HG02571 (cell line): ENCODE measurements at regions not wholly inside any gene's neighbourhood (a gene's known extent, or its start where the extent isn't known, plus 50 kb on each side); places are given as distances from the start of the nearest gene placed in this dataset.

Source experiments
- ATAC-seq: cut with Tn5 transposase; IDR thresholded peaks from one replicate; pipeline ENCODE4 v1.9.1; 2021; ENCODE audit warnings: mild to moderate bottlenecking, moderate library complexity; ENCODE audit not compliant: unreplicated experiment

DNA sequence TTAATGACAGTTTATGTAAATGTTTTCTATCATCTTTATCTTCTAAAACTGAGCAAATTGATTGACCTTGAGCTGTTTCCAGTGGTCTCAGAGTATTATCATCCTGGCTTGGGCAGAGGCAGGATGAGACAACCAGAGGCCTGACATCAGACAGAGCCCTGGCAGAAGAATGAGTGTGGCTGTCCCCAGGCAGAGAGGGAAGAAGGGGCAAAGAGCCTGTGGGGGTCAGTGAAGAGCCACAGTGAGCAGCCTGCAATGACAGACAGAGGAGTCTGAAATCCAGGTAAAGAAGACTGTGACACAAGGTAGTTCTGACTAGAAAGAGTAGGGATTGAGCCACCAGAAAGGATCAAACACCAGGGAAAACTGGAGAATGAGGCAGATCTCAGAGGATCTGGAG lies 182.4 kb upstream of the ARSJ start:
- ATAC-seq = no peak

DNA sequence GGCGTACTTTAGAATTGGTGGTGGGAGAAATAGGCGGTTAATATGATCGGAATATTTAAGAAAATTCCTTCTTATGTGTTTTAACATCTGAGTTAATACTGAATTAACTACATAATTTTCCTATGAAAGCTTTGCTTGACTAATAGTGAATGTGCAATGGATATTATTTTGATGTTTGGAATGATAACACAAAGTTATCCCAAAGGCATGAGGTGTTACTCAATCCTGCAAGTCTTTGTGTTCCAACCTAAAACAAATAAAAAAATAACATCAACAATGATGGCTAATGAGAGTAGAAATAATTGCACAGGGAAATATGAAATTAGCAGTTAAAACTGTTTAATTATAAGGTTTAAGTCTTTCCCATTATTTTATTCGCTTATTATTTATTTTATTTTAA lies 183.6 kb upstream of the ARSJ start:
- no peak for ATAC-seq

DNA sequence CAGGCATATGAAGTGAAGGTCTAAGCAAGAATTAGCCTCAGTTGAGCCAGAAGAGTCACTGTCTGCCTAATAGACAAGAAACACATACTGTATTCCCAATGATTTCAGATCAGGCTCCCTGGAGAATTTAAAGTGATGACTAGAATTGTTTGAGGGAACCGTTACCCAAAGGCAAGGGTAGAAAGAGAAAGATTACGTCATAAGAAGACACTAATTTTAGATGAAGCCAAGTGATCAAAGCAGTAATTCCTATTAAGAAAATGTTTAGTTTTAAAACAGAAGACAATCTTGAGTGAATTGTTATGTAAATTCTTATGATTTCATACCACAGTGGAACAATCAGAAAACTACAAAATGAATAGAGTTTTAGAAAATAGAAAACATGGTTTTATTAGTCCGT lies 194.5 kb upstream of the ARSJ start:
- ATAC-seq = no peak

- no peak for ATAC-seq
Observed at GRCh38 chr4:114177628-114178027, 198.2 kb upstream of the ARSJ start.

GRCh38 chr4:114178392-114178791 lies 198.9 kb upstream of the ARSJ start:
- no peak for ATAC-seq

DNA sequence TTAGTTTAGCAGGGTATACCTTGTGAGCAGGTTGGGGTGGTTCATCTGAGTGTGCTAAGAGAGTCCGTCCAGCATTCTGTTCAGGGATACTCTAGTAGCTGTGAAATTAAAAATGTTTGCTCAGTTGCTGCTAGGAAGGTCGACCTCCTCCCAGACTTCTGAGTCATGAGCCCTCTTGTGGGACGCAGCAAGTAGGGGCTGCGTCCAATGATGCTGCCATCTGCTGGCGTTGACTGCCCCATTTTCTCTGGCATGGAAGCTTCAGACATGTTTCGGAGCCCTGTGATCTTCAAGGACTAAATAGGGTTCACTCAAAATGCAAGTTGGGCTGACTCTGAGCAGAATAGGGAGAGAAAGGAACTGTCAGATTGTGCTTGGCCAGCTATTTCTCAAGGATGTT lies 201.0 kb upstream of the ARSJ start:
- no peak for ATAC-seq

DNA sequence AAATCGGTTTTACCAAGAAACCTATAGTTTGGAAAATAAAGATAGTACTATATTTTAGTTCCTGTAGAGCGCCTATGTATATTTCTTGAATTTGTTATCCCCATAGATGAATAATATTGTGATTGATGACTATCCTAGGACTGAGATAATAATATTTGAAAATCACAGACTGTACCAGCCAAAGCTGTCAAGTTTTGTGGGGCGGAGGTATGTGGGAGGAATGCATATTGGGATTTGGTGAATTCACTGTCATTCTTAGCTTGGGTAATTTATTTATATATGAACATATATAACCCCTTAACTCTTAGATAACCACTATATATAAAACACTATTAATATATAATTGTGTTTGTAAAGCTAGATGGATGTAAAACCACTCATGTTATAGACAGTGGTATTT lies 205.5 kb upstream of the ARSJ start:
- no peak for ATAC-seq

DNA sequence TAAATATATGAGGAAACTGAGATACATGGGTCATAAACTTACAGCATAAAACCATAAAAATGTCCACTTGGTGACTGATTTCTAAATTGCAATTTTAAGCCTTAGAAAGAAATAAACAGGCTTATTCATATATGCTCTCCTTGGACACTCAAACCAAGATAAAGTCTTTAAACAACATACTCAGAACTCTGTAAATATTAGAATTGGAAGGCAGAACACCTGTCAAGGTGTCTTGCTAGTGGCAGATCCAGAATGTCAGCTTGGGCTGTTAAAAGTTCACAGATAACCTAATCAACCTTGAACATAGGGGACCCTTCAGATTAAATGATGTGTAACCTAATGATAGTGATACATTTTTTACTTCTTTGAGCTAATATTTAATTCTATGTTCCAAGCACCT lies 208.1 kb upstream of the ARSJ start:
- no peak for ATAC-seq

DNA sequence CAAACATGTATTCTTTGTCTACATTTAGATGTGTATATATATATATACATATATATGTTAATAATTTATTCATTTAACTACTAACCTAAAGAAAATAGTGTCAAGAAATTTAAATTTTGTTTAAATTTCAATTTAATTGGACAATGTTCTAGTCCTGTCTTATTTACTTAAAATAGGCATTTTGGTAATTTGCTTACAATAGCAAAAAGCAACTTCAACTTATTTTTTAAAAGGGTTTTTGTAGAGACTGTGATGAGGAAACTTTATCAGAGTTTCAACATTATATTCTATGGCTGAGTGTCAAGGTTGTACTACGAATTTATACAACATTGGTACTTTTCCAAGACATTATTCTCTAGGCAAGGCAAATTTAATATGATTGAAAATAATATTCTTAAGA lies 212.0 kb upstream of the ARSJ start:
- no peak for ATAC-seq

DNA sequence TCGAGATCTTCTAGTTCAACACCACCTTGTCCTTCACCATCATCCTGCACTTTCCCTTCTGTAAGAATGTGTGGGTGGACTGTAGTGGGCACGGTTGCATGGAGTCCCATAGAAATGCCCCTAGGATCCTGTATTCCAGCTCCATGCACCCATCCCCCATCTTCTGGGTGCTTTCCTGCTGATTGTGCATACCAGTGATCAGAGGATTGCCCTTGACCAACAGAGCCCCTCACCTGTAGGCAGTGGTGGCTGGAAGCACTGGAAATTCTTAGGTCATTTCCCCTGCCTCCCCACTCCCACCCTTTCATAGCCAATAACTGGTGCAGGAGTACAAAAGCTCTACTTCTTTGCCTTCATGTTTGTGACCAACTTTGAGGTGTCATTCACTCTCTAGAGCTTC lies 213.4 kb upstream of the ARSJ start:
- ATAC-seq = no peak

- no peak for ATAC-seq
Observed at GRCh38 chr4:114193624-114194399, 214.4 kb upstream of the ARSJ start.

DNA sequence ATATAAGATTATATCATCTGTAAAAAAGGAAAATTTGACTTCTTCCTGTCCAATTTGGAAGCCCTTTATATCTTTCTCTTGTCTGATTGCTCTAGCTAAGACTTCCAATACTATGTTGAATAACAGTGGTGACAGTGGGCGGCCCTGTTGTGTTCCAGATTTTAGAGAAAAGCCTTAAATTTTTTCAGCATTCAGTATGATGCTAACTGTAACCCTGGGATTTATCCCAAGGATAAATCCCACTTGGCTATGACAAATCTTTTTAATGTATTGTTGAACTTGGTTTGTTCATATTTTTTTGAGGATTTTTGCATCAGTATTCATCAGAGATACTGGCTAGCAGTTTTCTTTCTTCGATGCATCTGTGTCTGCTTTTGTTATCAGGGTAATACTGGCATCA lies 217.2 kb upstream of the ARSJ start:
- no peak for ATAC-seq

- ATAC-seq = no peak
Observed at GRCh38 chr4:114200026-114200425, 220.6 kb upstream of the ARSJ start.

GRCh38 chr4:114205261-114205660 lies 225.8 kb upstream of the ARSJ start:
- no peak for ATAC-seq

GRCh38 chr4:114208574-114209151 lies 229.2 kb upstream of the ARSJ start:
- ATAC-seq = no peak

- no peak for ATAC-seq
Observed at GRCh38 chr4:114209584-114209983, 230.1 kb upstream of the ARSJ start.

DNA sequence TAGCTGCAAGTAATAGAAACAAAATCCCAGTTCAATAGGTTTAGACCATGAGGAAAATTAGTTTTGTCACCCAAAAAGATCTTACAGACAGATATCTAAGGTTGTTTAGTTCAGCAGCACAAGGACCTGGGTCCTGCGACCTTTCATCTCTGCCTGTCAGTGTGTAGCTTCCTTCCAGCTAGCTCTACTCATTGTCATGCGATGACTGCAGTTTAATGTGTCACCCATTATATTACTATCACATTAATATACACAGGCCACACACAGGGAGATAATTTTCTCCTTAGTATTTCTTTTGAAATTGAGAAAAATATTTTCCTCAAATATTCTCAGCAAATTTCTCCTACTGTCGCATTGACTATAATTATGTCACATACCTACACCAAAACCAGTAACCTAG lies 232.1 kb upstream of the ARSJ start:
- ATAC-seq = no peak

DNA sequence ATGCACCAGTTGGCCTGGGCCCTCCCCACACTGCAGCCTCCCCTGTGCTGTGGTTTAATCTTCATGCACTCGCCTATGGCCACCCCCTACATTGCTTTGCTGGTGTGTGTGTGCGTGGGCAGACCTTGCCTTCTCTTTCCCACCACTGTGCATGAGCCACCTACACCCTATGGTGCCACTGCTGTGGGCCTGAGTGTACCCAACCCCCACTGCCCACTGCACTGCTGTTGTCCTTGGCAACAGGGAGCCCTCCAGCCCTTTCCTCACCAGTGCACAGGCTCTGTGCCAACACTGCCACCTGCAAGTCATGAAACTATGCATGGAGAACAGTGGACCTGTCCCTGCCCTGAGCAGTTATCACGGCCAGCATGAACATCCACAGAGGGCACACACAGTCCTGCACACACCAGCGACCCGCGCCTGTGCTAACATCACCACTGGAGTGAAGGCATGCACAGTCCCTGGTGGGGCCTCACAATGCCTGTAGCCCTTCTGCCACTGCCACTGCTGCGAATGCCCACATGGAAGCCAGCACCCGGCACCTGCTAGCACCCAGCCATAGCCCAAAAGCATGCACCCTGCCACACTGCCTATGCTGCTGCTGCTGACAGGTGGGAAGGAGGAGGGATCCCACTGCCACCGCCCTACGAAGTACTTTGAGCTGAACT lies 237.8 kb upstream of the ARSJ start:
- no peak for ATAC-seq

GRCh38 chr4:114223580-114223979 lies 244.1 kb upstream of the ARSJ start:
- ATAC-seq = no peak

- ATAC-seq = no peak
Observed at GRCh38 chr4:114225436-114225835, 246.0 kb upstream of the ARSJ start.

- ATAC-seq = no peak
Observed at GRCh38 chr4:114226179-114226578, 246.7 kb upstream of the ARSJ start.
